LNCAP (cell line): ENCODE measurements at regions not wholly inside any gene's neighbourhood (a gene's known extent, or its start where the extent isn't known, plus 50 kb on each side); places are given as distances from the start of the nearest gene placed in this dataset.

Experiments
- CTCF ChIP-seq: fragments of 450-650 bp; IDR thresholded peaks from 2 replicates; pipeline ENCODE4 v1.5.1; 2017; ENCODE audit warnings: mild to moderate bottlenecking

GRCh38 chr22:49448526-49448925 lies 379.1 kb downstream of the BRD1 start:
- TF ChIP-seq CTCF: no peak

GRCh38 chr22:49447837-49448236 lies 379.8 kb downstream of the BRD1 start:
- no peak for TF ChIP-seq CTCF

- no peak for TF ChIP-seq CTCF
These were observed 380.6 kb downstream of the BRD1 start for GRCh38 chr22:49446759-49447710.

GRCh38 chr22:49446145-49446758 lies 381.4 kb downstream of the BRD1 start:
- no peak for TF ChIP-seq CTCF

- no peak for TF ChIP-seq CTCF
These were observed 382.9 kb downstream of the BRD1 start for GRCh38 chr22:49444781-49445180.

- TF ChIP-seq CTCF: no peak
These were observed 386.7 kb downstream of the BRD1 start for GRCh38 chr22:49440931-49441330.

- no peak for TF ChIP-seq CTCF
These were observed 388.3 kb downstream of the BRD1 start for GRCh38 chr22:49439373-49439772.
